GM21381 (cell line): ENCODE measurements at regions not wholly inside any gene's neighbourhood (a gene's known extent, or its start where the extent isn't known, plus 50 kb on each side); places are given as distances from the start of the nearest gene placed in this dataset.
A peak's percentile ranks its signal among the peaks of the same experiment; 100 is the strongest.
"Not testable (repeated sequence)": the region's sequence is repeated elsewhere in the genome, so short reads cannot be mapped to it uniquely, and the experiment has no call there.

Experiments used
- ATAC-seq: cut with Tn5 transposase; IDR thresholded peaks from one replicate; pipeline ENCODE4 v1.9.1; 2021; ENCODE audit warnings: mild to moderate bottlenecking, moderate library complexity; ENCODE audit not compliant: unreplicated experiment

GRCh38 chr20:40012026-40012425, 677.0 kb downstream of the MAFB start:
- not testable (repeated sequence) for ATAC-seq

GRCh38 chr20:40010483-40010882, 678.6 kb downstream of the MAFB start:
- no peak for ATAC-seq

- ATAC-seq, result no peak
Observed at GRCh38 chr20:40009542-40009941, 679.5 kb downstream of the MAFB start.

GRCh38 chr20:40008177-40008576, 680.9 kb downstream of the MAFB start:
- no peak for ATAC-seq

- no peak for ATAC-seq
Observed at GRCh38 chr20:40006168-40006860, 682.7 kb downstream of the MAFB start.

- ATAC-seq, result not testable (repeated sequence)
Observed at GRCh38 chr20:40004092-40004491, 684.9 kb downstream of the MAFB start.

GRCh38 chr20:39993742-39994141, 695.3 kb downstream of the MAFB start:
- no peak for ATAC-seq

GRCh38 chr20:39990692-39991091, 698.3 kb downstream of the MAFB start:
- no peak for ATAC-seq

- no peak for ATAC-seq
Observed at GRCh38 chr20:39988991-39989390, 700.0 kb downstream of the MAFB start.

- ATAC-seq, result no peak
Observed at GRCh38 chr20:39986173-39986904, 702.7 kb downstream of the MAFB start.

- no peak for ATAC-seq
Observed at GRCh38 chr20:39985271-39985827, 703.7 kb downstream of the MAFB start.

GRCh38 chr20:39983655-39984054, 705.4 kb downstream of the MAFB start:
- ATAC-seq, result no peak

GRCh38 chr20:39983183-39983582, 705.9 kb downstream of the MAFB start:
- no peak for ATAC-seq

GRCh38 chr20:39974966-39975501, 714.0 kb downstream of the MAFB start:
- ATAC-seq, result no peak

GRCh38 chr20:39968495-39968894, 720.5 kb downstream of the MAFB start:
- ATAC-seq, result no peak

GRCh38 chr20:39967806-39968205, 721.2 kb downstream of the MAFB start:
- no peak for ATAC-seq

GRCh38 chr20:39961637-39962244, 727.3 kb downstream of the MAFB start:
- no peak for ATAC-seq

- peak; percentile 61 for ATAC-seq
Observed at GRCh38 chr20:39960522-39961428, 728.3 kb downstream of the MAFB start.

- not testable (repeated sequence) for ATAC-seq
Observed at GRCh38 chr20:39957911-39958310, 731.1 kb downstream of the MAFB start.

GRCh38 chr20:39954621-39955020, 734.4 kb downstream of the MAFB start:
- ATAC-seq, result no peak
